ENCODE measurements at regions not wholly inside any gene's neighbourhood (a gene's known extent, or its start where the extent isn't known, plus 50 kb on each side); places are given as distances from the start of the nearest gene placed in this dataset.

- TF ChIP-seq CTCF (IDR thresholded peaks at IDR 0.05) = no peak
- H2AFZ ChIP-seq = no peak overlapping the region
- no peaks in the 10 kb centered on the region for H3K9me3 ChIP-seq (ENCODE audit: control insufficient read depth, low read length)
- no peak overlapping the region for H3K9ac ChIP-seq
- H3K79me2 ChIP-seq = no peaks in the 10 kb centered on the region
- no peaks in the 10 kb centered on the region for H3K36me3 ChIP-seq (ENCODE audit: control insufficient read depth, insufficient read depth, low read length)
- no peak overlapping the region for H3K4me3 ChIP-seq (ENCODE audit: low read depth, low read length)
- no peak overlapping the region for H3K4me2 ChIP-seq (ENCODE audit: low read length)
- H3K4me1 ChIP-seq = no peaks in the 10 kb centered on the region
- H3K27me3 ChIP-seq (ENCODE audit: control insufficient read depth, insufficient read depth, low read length) = no peaks in the 10 kb centered on the region
- H3K27ac ChIP-seq = no peak overlapping the region
Observed at GRCh38 chr12:46938071-46938678, 112.4 kb upstream of the SLC38A4 start.

- H3K27ac ChIP-seq = no peak overlapping the region
- no peak overlapping the region for H3K4me2 ChIP-seq (ENCODE audit: low read length)
- no peaks in the 10 kb centered on the region for H3K79me2 ChIP-seq
- no peak overlapping the region for H3K9ac ChIP-seq
- H3K27me3 ChIP-seq (ENCODE audit: control insufficient read depth, insufficient read depth, low read length) = no peaks in the 10 kb centered on the region
- no peak overlapping the region for H2AFZ ChIP-seq
- no peaks in the 10 kb centered on the region for H3K36me3 ChIP-seq (ENCODE audit: control insufficient read depth, insufficient read depth, low read length)
- H3K4me1 ChIP-seq = no peaks in the 10 kb centered on the region
- no peak for TF ChIP-seq CTCF (IDR thresholded peaks at IDR 0.05)
- no peak overlapping the region for H3K4me3 ChIP-seq (ENCODE audit: low read depth, low read length)
- no peaks in the 10 kb centered on the region for H3K9me3 ChIP-seq (ENCODE audit: control insufficient read depth, low read length)
Observed at GRCh38 chr12:46941981-46942380, 116.2 kb upstream of the SLC38A4 start.

- no peaks in the 10 kb centered on the region for H3K4me1 ChIP-seq
- H2AFZ ChIP-seq = no peak overlapping the region
- H3K27ac ChIP-seq = no peak overlapping the region
- H3K9ac ChIP-seq = no peak overlapping the region
- no peak for TF ChIP-seq CTCF (IDR thresholded peaks at IDR 0.05)
- no peaks in the 10 kb centered on the region for H3K9me3 ChIP-seq (ENCODE audit: control insufficient read depth, low read length)
- H3K4me2 ChIP-seq (ENCODE audit: low read length) = no peak overlapping the region
- H3K4me3 ChIP-seq (ENCODE audit: low read depth, low read length) = no peak overlapping the region
- H3K36me3 ChIP-seq (ENCODE audit: control insufficient read depth, insufficient read depth, low read length) = no peaks in the 10 kb centered on the region
- no peaks in the 10 kb centered on the region for H3K79me2 ChIP-seq
- H3K27me3 ChIP-seq (ENCODE audit: control insufficient read depth, insufficient read depth, low read length) = no peaks in the 10 kb centered on the region
Observed at GRCh38 chr12:46942579-46942978, 116.8 kb upstream of the SLC38A4 start.

GRCh38 chr12:46944088-46944487 is 118.3 kb upstream of the SLC38A4 start:
- Histone ChIP-seq H3K4me3 (ENCODE audit: low read depth, low read length) (no peak overlapping the region), H3K4me1 (no peaks in the 10 kb centered on the region), H3K36me3 (ENCODE audit: control insufficient read depth, insufficient read depth, low read length) (no peaks in the 10 kb centered on the region), H3K27me3 (ENCODE audit: control insufficient read depth, insufficient read depth, low read length) (no peaks in the 10 kb centered on the region), H2AFZ (no peak overlapping the region), H3K9ac (no peak overlapping the region), H3K27ac (no peak overlapping the region), H3K4me2 (ENCODE audit: low read length) (no peak overlapping the region), H3K79me2 (no peaks in the 10 kb centered on the region), H3K9me3 (ENCODE audit: control insufficient read depth, low read length) (no peaks in the 10 kb centered on the region)
- no peak for TF ChIP-seq CTCF (IDR thresholded peaks at IDR 0.05)

GRCh38 chr12:46944771-46945170 is 119.0 kb upstream of the SLC38A4 start:
- Histone ChIP-seq H3K9me3 (ENCODE audit: control insufficient read depth, low read length) (no peaks in the 10 kb centered on the region), H2AFZ (no peak overlapping the region), H3K27ac (no peak overlapping the region), H3K27me3 (ENCODE audit: control insufficient read depth, insufficient read depth, low read length) (no peaks in the 10 kb centered on the region), H3K79me2 (no peaks in the 10 kb centered on the region), H3K4me2 (ENCODE audit: low read length) (no peak overlapping the region), H3K4me1 (no peaks in the 10 kb centered on the region), H3K4me3 (ENCODE audit: low read depth, low read length) (no peak overlapping the region), H3K36me3 (ENCODE audit: control insufficient read depth, insufficient read depth, low read length) (no peaks in the 10 kb centered on the region), H3K9ac (no peak overlapping the region)
- TF ChIP-seq CTCF (IDR thresholded peaks at IDR 0.05) = no peak
